Coronary artery (tissue), 2 donors: ENCODE measurements at regions not wholly inside any gene's neighbourhood (a gene's known extent, or its start where the extent isn't known, plus 50 kb on each side); places are given as distances from the start of the nearest gene placed in this dataset.

Experiments used
- DNase-seq: peaks from one replicate; pipeline ENCODE4 v3.0.0-alpha.2; 2017; ENCODE audit warnings: low spot score
- H3K27ac ChIP-seq, 2 donors: fragments of 200-600 bp; sonication (generic); one replicate each; pipeline ENCODE4 v1.5.1; 2016 to 2019
- H3K4me3 ChIP-seq: fragments of 200-600 bp; sonication (generic); 2 replicates; pipeline ENCODE4 v1.5.1; 2016; ENCODE audit warnings: mild to moderate bottlenecking, moderate library complexity
- TF ChIP-seq, protein P1 (sequence below): fragments of 200-600 bp; sonication (generic); IDR thresholded peaks from one replicate; pipeline ENCODE4 v1.5.1; 2019; ENCODE audit warnings: antibody characterized with exemption

DNA sequence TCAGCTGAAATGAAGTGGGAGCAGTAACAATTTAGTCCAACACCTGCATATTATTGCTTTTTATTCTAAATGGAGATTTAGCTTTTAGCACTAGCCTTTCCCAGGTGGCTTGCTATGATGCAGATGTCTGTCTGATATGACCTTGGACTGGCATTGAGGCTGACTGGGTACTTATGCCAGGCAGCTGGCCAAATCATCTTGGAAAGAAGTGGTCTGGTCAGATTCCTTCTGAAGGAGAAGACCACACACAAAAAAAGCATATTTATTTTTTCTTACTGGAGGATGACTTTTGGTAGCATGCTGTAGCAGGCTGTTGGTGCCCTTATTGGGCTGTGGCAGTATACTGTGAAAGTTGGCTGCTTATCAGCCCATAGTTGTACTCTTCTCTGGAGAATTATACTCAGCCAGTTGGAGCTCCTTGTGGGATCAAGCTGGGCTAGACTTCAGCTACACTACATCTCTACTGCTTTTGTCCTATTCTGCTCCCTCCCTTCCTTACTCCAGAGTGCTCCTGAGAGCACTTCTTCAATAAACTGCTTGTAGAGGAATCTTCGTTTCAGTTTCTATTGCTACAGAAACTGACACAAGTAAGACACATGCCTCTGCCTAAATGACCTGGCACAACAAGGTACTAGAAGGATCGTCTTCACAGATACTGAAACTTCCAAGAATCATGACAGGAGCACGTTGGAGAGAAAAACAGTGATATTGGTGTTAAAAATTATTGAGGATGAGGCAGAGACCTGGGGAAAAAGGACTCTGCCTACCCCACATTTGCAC, 196.8 kb upstream of the RPS6KA3 start:
- TF ChIP-seq, protein P1, sequence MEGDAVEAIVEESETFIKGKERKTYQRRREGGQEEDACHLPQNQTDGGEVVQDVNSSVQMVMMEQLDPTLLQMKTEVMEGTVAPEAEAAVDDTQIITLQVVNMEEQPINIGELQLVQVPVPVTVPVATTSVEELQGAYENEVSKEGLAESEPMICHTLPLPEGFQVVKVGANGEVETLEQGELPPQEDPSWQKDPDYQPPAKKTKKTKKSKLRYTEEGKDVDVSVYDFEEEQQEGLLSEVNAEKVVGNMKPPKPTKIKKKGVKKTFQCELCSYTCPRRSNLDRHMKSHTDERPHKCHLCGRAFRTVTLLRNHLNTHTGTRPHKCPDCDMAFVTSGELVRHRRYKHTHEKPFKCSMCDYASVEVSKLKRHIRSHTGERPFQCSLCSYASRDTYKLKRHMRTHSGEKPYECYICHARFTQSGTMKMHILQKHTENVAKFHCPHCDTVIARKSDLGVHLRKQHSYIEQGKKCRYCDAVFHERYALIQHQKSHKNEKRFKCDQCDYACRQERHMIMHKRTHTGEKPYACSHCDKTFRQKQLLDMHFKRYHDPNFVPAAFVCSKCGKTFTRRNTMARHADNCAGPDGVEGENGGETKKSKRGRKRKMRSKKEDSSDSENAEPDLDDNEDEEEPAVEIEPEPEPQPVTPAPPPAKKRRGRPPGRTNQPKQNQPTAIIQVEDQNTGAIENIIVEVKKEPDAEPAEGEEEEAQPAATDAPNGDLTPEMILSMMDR: no peak
- DNase-seq: no peak
- no peak overlapping the region for H3K27ac ChIP-seq
- no peak overlapping the region for H3K4me3 ChIP-seq

DNA sequence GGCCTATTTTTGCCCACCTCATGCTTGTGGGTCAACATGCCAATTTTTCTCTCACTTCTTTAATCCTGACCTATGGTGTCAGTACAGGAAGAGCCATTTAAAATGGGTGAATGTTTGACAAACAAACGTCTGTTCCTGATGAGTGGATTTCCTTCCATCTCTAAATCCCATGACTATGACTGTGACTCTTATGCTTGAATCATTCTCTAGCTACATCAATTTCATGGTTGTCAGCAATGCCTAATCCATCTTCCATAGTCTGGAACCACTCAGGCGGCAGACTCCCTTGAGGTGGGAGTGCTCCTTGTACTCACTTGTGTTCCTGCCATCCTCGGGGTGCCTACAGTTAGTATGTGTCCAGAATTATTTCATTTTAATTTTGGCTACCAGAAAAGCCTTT, 194.9 kb upstream of the RPS6KA3 start:
- TF ChIP-seq, protein P1: no peak
- DNase-seq: no peak
- H3K4me3 ChIP-seq: no peak overlapping the region
- no peak overlapping the region for H3K27ac ChIP-seq

DNA sequence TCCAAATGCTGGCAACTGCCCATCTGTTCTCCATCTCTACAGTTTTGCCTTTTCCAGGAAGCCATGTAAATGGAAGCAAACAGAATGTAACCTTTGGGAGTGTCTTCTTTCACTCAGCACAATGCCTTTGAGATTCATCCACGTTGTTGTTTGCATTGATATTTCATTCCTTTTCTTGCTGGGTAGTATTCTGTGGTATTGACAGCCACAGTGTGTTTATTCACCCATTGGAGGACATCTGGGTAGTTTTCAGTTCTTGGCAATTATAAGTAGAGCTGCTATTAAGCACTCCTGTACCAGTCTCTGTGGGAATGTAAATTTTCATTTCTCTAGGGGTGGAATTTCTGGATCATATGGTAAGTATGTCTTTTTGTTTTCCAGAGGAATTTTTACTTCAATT, 194.3 kb upstream of the RPS6KA3 start:
- no peak overlapping the region for H3K4me3 ChIP-seq
- no peak overlapping the region for H3K27ac ChIP-seq
- no peak for DNase-seq
- TF ChIP-seq, protein P1: no peak

DNA sequence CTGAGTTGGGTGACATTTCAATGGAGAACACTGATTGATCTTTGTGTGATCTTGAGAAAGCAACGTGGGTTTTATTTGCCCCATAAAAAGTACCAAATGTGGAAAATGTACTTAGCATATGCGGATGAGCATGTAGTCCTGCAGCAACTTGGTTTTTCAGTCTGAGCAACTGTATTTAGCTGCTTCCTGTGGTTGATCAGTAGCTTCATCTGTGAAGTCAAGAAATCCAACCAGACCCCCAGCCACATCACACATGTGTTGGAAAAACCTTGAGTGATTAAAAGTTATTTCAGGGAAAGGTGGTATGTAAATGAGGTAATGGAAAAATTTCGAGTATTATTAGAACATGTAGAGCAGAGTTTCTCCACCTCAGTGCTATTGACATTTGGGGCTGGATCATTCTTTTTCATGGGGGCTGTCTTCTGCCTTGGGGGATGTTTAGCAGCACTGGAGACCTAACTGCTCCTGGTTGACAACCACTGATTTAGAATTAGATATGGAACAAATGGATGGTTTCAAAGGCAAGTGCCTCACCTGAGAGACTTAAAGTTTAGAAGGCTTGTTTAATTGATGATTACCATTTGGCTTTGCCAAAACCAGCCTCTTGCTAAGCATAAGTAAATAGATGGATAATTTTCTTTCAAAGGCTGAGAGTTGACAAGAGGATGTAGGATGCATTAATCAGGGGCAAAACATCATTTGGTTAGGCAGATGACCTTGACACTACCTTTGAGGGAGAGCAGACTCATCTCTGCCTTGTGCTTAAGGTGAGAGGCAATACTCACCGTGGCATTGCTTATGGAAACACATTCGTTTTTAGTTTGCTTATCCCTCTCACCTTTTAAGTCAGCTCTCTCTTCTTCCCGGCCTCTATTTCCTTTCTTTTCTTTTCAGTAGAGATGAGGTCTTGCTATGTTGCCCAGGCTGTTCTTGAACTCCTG, 193.0 kb upstream of the RPS6KA3 start:
- Histone ChIP-seq H3K4me3 (no peak overlapping the region), H3K27ac (no peak overlapping the region)
- DNase-seq: no peak
- TF ChIP-seq, protein P1: no peak

DNA sequence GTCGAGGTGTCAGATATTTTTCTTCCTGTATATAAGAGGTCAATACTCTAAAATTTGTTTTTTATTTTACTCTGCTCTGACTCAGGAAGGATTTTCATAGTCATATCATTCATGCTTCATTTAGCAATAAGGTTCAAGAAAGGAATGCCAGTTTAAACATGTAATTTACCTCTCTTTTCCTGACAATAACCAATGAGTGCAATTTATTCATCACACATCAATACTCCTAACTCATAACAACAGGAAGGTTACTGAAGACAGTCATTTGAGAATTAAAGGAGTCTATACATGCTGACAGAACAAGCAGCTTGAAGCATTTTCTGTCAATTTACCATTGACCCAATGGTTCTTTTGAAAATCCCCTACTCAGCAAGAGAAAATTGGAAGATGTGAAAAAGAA, 190.3 kb upstream of the RPS6KA3 start:
- H3K27ac ChIP-seq: no peak overlapping the region
- DNase-seq: no peak
- H3K4me3 ChIP-seq: no peak overlapping the region
- TF ChIP-seq, protein P1: no peak

DNA sequence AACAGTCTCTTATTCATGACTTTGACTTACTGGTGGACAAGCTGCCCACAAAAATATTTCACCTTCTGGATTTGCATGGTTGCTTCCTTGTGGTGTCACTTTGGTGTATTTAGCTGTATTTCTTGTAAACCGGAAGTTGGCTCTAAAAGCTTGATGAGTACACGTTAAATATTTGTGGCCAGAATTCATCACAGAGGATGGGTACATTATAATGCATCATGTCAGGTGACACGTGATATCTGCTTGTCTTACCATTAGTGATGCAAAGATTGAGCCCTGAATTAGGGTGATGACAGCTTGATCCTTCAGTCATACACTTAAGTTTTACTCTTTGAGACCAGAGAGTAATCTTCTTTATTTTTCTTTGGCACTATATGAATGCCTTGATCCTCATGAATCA, 188.3 kb upstream of the RPS6KA3 start:
- DNase-seq: no peak
- Histone ChIP-seq H3K27ac (no peak overlapping the region), H3K4me3 (no peak overlapping the region)
- TF ChIP-seq, protein P1: no peak
